ENCODE measurements at regions not wholly inside any gene's neighbourhood (a gene's known extent, or its start where the extent isn't known, plus 50 kb on each side); places are given as distances from the start of the nearest gene placed in this dataset.

- H2AFZ ChIP-seq (replicated peaks), result no peak overlapping the region
- H4K20me1 ChIP-seq (ENCODE audit: low read depth), result no peaks in the 10 kb centered on the region
- no peaks in the 10 kb centered on the region for H3K27me3 ChIP-seq
- no peak overlapping the region for H3K9ac ChIP-seq
- Mint-ChIP-seq H3K27me3 (ENCODE audit: insufficient read depth, low read depth) (no peaks in the 10 kb centered on the region), H3K4me3 (no peak overlapping the region), H3K4me1 (peaks cover 29% of the 10 kb centered on the region), H3K9me3 (no peaks in the 10 kb centered on the region), H3K36me3 (no peaks in the 10 kb centered on the region), H3K27ac (no peak overlapping the region)
- no peaks in the 10 kb centered on the region for H3K36me3 ChIP-seq
- H3K4me2 ChIP-seq, result no peak overlapping the region
- no peak for TF ChIP-seq EZH2phosphoT487 (IDR thresholded peaks at IDR 0.05)
- H3F3A ChIP-seq (ENCODE audit: low read depth), result no peaks in the 10 kb centered on the region
- H3K4me1 ChIP-seq, result no peaks in the 10 kb centered on the region
- no peaks in the 10 kb centered on the region for H3K9me3 ChIP-seq (ENCODE audit: low read depth)
- no peaks in the 10 kb centered on the region for H3K79me2 ChIP-seq (ENCODE audit: low read depth)
- no peak for DNase-seq (ENCODE audit: low spot score)
- H3K27ac ChIP-seq, result no peak overlapping the region
- no peak overlapping the region for H3K4me3 ChIP-seq
These were observed 344.9 kb downstream of the TDRD15 start for GRCh38 chr2:21468624-21469023.

GRCh38 chr2:21469158-21469557, 345.4 kb downstream of the TDRD15 start:
- H3F3A ChIP-seq (ENCODE audit: low read depth), result no peaks in the 10 kb centered on the region
- no peaks in the 10 kb centered on the region for H3K27me3 Mint-ChIP-seq (ENCODE audit: insufficient read depth, low read depth)
- H3K4me1 Mint-ChIP-seq, result peaks cover 27% of the 10 kb centered on the region
- no peak overlapping the region for H3K9ac ChIP-seq
- H3K9me3 Mint-ChIP-seq, result no peaks in the 10 kb centered on the region
- no peak overlapping the region for H3K27ac ChIP-seq
- no peak for TF ChIP-seq CTCF (IDR thresholded peaks at IDR 0.05)
- no peak for TF ChIP-seq EZH2phosphoT487 (IDR thresholded peaks at IDR 0.05)
- H3K4me3 Mint-ChIP-seq, result no peak overlapping the region
- no peak overlapping the region for H3K4me3 ChIP-seq
- H3K79me2 ChIP-seq (ENCODE audit: low read depth), result no peaks in the 10 kb centered on the region
- H3K4me1 ChIP-seq, result no peaks in the 10 kb centered on the region
- H3K4me2 ChIP-seq, result no peak overlapping the region
- no peak overlapping the region for H3K27ac Mint-ChIP-seq
- H2AFZ ChIP-seq (replicated peaks), result no peak overlapping the region
- no peaks in the 10 kb centered on the region for H3K27me3 ChIP-seq
- H3K36me3 ChIP-seq, result no peaks in the 10 kb centered on the region
- no peaks in the 10 kb centered on the region for H3K9me3 ChIP-seq (ENCODE audit: low read depth)
- no peaks in the 10 kb centered on the region for H4K20me1 ChIP-seq (ENCODE audit: low read depth)
- no peaks in the 10 kb centered on the region for H3K36me3 Mint-ChIP-seq
- no peak for DNase-seq (ENCODE audit: low spot score)

- Histone ChIP-seq H3K4me1 (no peaks in the 10 kb centered on the region), H3K27ac (no peak overlapping the region), H4K20me1 (ENCODE audit: low read depth) (no peaks in the 10 kb centered on the region), H3K4me2 (no peak overlapping the region), H3K36me3 (no peaks in the 10 kb centered on the region), H3K27me3 (no peaks in the 10 kb centered on the region), H2AFZ (replicated peaks) (no peak overlapping the region), H3K79me2 (ENCODE audit: low read depth) (no peaks in the 10 kb centered on the region), H3K4me3 (no peak overlapping the region), H3F3A (ENCODE audit: low read depth) (no peaks in the 10 kb centered on the region), H3K9me3 (ENCODE audit: low read depth) (no peaks in the 10 kb centered on the region), H3K9ac (no peak overlapping the region)
- no peak for DNase-seq (ENCODE audit: low spot score)
- no peaks in the 10 kb centered on the region for H3K9me3 Mint-ChIP-seq
- no peak overlapping the region for H3K4me3 Mint-ChIP-seq
- H3K36me3 Mint-ChIP-seq, result no peaks in the 10 kb centered on the region
- peaks cover 27% of the 10 kb centered on the region for H3K4me1 Mint-ChIP-seq
- no peak overlapping the region for H3K27ac Mint-ChIP-seq
- no peak for TF ChIP-seq EZH2 (IDR thresholded peaks at IDR 0.05)
- TF ChIP-seq EZH2phosphoT487 (IDR thresholded peaks at IDR 0.05), result no peak
- H3K27me3 Mint-ChIP-seq (ENCODE audit: insufficient read depth, low read depth), result no peaks in the 10 kb centered on the region
These were observed 345.8 kb downstream of the TDRD15 start for GRCh38 chr2:21469564-21469963.

- Histone ChIP-seq H3K9ac (no peak overlapping the region), H2AFZ (replicated peaks) (no peak overlapping the region), H3K9me3 (ENCODE audit: low read depth) (no peaks in the 10 kb centered on the region), H3F3A (ENCODE audit: low read depth) (no peaks in the 10 kb centered on the region), H3K4me1 (no peaks in the 10 kb centered on the region), H4K20me1 (ENCODE audit: low read depth) (no peaks in the 10 kb centered on the region), H3K4me3 (no peak overlapping the region), H3K27me3 (no peaks in the 10 kb centered on the region), H3K36me3 (no peaks in the 10 kb centered on the region), H3K4me2 (no peak overlapping the region), H3K27ac (no peak overlapping the region), H3K79me2 (ENCODE audit: low read depth) (no peaks in the 10 kb centered on the region)
- no peak for DNase-seq (ENCODE audit: low spot score)
- H3K27me3 Mint-ChIP-seq (ENCODE audit: insufficient read depth, low read depth), result peaks cover 5% of the 10 kb centered on the region
- no peak overlapping the region for H3K4me3 Mint-ChIP-seq
- H3K27ac Mint-ChIP-seq, result no peak overlapping the region
- H3K4me1 Mint-ChIP-seq, result no peaks in the 10 kb centered on the region
- H3K36me3 Mint-ChIP-seq, result no peaks in the 10 kb centered on the region
- H3K9me3 Mint-ChIP-seq, result no peaks in the 10 kb centered on the region
- TF ChIP-seq EZH2phosphoT487 (IDR thresholded peaks at IDR 0.05) (no peak), CTCF (IDR thresholded peaks at IDR 0.05) (no peak), EZH2 (IDR thresholded peaks at IDR 0.05) (no peak)
These were observed 356.4 kb downstream of the TDRD15 start for GRCh38 chr2:21480162-21480561.
